Ovary (tissue), 3 donors: ENCODE measurements at regions not wholly inside any gene's neighbourhood (a gene's known extent, or its start where the extent isn't known, plus 50 kb on each side); places are given as distances from the start of the nearest gene placed in this dataset.

Experiments used
- POLR2A ChIP-seq: fragments of 450-650 bp; IDR thresholded peaks from one replicate; pipeline ENCODE4 v1.6.1; 2017; ENCODE audit warnings: antibody characterized with exemption, mild to moderate bottlenecking, moderate library complexity
- TF ChIP-seq, protein P1 (sequence below), 3 donors: fragments of 450-650 bp in 2 of 3; fragments of 200-600 bp in 1 of 3; IDR thresholded peaks; one replicate each; pipeline versions ENCODE4 v1.5.1 to v1.8.0; 2016 to 2022; ENCODE audit warnings: antibody characterized with exemption in 3 of 3, mild to moderate bottlenecking in 1 of 3
- donor health status: DM: no; HTN: no; CAD: no.

DNA sequence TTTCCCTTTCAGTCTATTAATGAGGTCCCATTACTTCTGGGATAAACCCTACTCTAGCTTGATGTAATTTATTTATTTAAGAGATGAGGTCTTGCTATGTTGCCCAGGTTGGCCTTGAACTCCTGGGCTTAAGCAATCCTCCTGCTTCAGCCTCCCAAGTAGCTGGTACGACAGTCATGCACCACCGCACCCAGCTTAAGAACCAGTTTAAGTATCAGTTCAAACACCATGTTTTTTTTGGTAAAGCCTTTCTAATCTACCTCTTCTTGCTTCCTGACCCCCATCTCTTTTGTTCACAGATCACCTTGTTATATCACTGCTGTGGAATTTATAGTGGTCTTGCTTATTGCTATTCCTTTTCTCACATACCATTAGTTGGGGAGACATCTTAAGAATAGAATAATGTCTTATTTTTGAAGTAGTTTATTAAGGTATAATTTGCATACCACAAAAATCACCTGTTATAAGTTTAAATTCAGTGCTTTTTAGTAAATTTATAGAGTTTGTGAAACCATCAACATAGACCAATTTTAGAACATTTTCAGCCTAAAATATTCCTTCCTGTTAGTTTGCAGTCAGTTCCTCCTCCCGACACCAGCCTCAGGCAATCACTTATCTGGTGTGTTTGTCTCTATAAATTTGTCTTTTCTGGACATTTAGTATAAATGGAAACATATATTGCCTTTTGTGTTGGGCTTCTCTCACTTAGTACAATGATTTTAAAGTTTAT, 257.9 kb downstream of the PDCD6IP start:
- TF ChIP-seq POLR2A = no peak
- TF ChIP-seq, protein P1, sequence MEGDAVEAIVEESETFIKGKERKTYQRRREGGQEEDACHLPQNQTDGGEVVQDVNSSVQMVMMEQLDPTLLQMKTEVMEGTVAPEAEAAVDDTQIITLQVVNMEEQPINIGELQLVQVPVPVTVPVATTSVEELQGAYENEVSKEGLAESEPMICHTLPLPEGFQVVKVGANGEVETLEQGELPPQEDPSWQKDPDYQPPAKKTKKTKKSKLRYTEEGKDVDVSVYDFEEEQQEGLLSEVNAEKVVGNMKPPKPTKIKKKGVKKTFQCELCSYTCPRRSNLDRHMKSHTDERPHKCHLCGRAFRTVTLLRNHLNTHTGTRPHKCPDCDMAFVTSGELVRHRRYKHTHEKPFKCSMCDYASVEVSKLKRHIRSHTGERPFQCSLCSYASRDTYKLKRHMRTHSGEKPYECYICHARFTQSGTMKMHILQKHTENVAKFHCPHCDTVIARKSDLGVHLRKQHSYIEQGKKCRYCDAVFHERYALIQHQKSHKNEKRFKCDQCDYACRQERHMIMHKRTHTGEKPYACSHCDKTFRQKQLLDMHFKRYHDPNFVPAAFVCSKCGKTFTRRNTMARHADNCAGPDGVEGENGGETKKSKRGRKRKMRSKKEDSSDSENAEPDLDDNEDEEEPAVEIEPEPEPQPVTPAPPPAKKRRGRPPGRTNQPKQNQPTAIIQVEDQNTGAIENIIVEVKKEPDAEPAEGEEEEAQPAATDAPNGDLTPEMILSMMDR (IDR thresholded peaks at IDR 0.05) = no peak
